Glutamatergic neuron (in vitro differentiated cells): ENCODE measurements at regions not wholly inside any gene's neighbourhood (a gene's known extent, or its start where the extent isn't known, plus 50 kb on each side); places are given as distances from the start of the nearest gene placed in this dataset.
"Not testable (repeated sequence)": the region's sequence is repeated elsewhere in the genome, so short reads cannot be mapped to it uniquely, and the experiment has no call there.

Source experiments
- DNase-seq: peaks from one replicate; pipeline ENCODE4 v3.0.0; 2022
- H3K27ac Mint-ChIP-seq: one replicate; pipeline ENCODE4 v1.8.0; 2020; ENCODE audit warnings: mild to moderate bottlenecking, mixed read lengths, inconsistent platforms; ENCODE audit not compliant: unreplicated experiment
- H3K27me3 Mint-ChIP-seq: one replicate; pipeline ENCODE4 v1.8.0; 2020; ENCODE audit warnings: mild to moderate bottlenecking, moderate library complexity, mixed read lengths, inconsistent platforms; ENCODE audit not compliant: unreplicated experiment
- H3K36me3 Mint-ChIP-seq: one replicate; pipeline ENCODE4 v1.8.0; 2020; ENCODE audit warnings: mild to moderate bottlenecking, mixed read lengths, inconsistent platforms; ENCODE audit not compliant: unreplicated experiment
- H3K4me1 Mint-ChIP-seq: one replicate; pipeline ENCODE4 v1.8.0; 2020; ENCODE audit warnings: mild to moderate bottlenecking, low read depth, mixed read lengths, inconsistent platforms; ENCODE audit not compliant: unreplicated experiment
- H3K4me3 Mint-ChIP-seq: one replicate; pipeline ENCODE4 v1.8.0; 2020; ENCODE audit warnings: mild to moderate bottlenecking, mixed read lengths, inconsistent platforms; ENCODE audit not compliant: unreplicated experiment
- H3K9me3 Mint-ChIP-seq: one replicate; pipeline ENCODE4 v1.8.0; 2020; ENCODE audit warnings: mild to moderate bottlenecking, moderate library complexity, mixed read lengths, inconsistent platforms; ENCODE audit not compliant: unreplicated experiment
- CTCF ChIP-seq: fragments of 200-600 bp; sonication (generic); IDR thresholded peaks from one replicate; pipeline ENCODE4 v1.5.0; 2021; ENCODE audit not compliant: partially characterized antibody, unreplicated experiment

GRCh38 chr11:135019343-135019871 is 607.4 kb upstream of the B3GAT1 start:
- no peaks in the 10 kb centered on the region for H3K9me3 Mint-ChIP-seq
- no peak overlapping the region for H3K4me3 Mint-ChIP-seq
- no peaks in the 10 kb centered on the region for H3K4me1 Mint-ChIP-seq
- TF ChIP-seq CTCF: no peak
- peaks cover 2% of the 10 kb centered on the region for H3K27me3 Mint-ChIP-seq
- no peak overlapping the region for H3K27ac Mint-ChIP-seq
- peaks cover 11% of the 10 kb centered on the region for H3K36me3 Mint-ChIP-seq
- DNase-seq: no peak

- no peak overlapping the region for H3K4me3 Mint-ChIP-seq
- no peak for DNase-seq
- peaks cover 11% of the 10 kb centered on the region for H3K36me3 Mint-ChIP-seq
- H3K9me3 Mint-ChIP-seq: no peaks in the 10 kb centered on the region
- H3K4me1 Mint-ChIP-seq: no peaks in the 10 kb centered on the region
- no peak for TF ChIP-seq CTCF
- no peak overlapping the region for H3K27ac Mint-ChIP-seq
- H3K27me3 Mint-ChIP-seq: no peaks in the 10 kb centered on the region
Observed at GRCh38 chr11:135017296-135017695, 605.3 kb upstream of the B3GAT1 start.

- no peaks in the 10 kb centered on the region for H3K27me3 Mint-ChIP-seq
- no peaks in the 10 kb centered on the region for H3K4me1 Mint-ChIP-seq
- H3K27ac Mint-ChIP-seq: no peak overlapping the region
- peaks cover 1% of the 10 kb centered on the region for H3K9me3 Mint-ChIP-seq
- no peak for TF ChIP-seq CTCF
- peaks cover 11% of the 10 kb centered on the region for H3K36me3 Mint-ChIP-seq
- DNase-seq: no peak
- H3K4me3 Mint-ChIP-seq: no peak overlapping the region
Observed at GRCh38 chr11:135015966-135016365, 603.9 kb upstream of the B3GAT1 start.

DNA sequence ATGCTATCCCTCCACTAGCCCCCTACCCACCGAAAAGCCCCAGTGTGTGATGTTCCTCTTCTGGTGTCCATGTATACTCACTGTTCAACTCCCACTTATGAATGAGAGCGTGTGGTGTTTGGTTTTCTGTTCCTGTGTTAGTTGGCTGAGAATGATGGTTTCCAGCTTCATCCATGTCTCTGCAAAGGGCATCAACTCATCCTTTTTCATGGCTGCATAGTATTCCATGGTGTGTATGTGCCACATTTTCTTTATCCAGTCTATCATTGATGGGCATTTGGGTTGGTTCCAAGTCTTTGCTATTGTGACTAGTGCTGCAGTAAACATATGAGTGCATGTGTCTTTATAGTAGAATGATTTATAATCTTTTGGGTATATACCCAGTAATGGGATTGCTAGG is 599.3 kb upstream of the B3GAT1 start:
- peaks cover 14% of the 10 kb centered on the region for H3K4me1 Mint-ChIP-seq
- H3K27ac Mint-ChIP-seq, H3K9me3 Mint-ChIP-seq, DNase-seq, H3K27me3 Mint-ChIP-seq, H3K36me3 Mint-ChIP-seq, H3K4me3 Mint-ChIP-seq: not testable (repeated sequence)

GRCh38 chr11:135009125-135009524 is 597.1 kb upstream of the B3GAT1 start:
- peaks cover 5% of the 10 kb centered on the region for H3K9me3 Mint-ChIP-seq
- peaks cover 18% of the 10 kb centered on the region for H3K4me1 Mint-ChIP-seq
- H3K36me3 Mint-ChIP-seq: no peaks in the 10 kb centered on the region
- no peaks in the 10 kb centered on the region for H3K27me3 Mint-ChIP-seq
- no peak overlapping the region for H3K27ac Mint-ChIP-seq
- no peak for DNase-seq
- TF ChIP-seq CTCF: no peak
- no peak overlapping the region for H3K4me3 Mint-ChIP-seq
